ENCODE measurements at regions not wholly inside any gene's neighbourhood (a gene's known extent, or its start where the extent isn't known, plus 50 kb on each side); places are given as distances from the start of the nearest gene placed in this dataset.

- DNase-seq (ENCODE audit: low read depth in 2 of 3, low spot score in 2 of 3), result no peak
Measured at GRCh38 chr3:25137606-25138005, 290.5 kb upstream of the RARB start.

GRCh38 chr3:25139267-25139666 lies 288.8 kb upstream of the RARB start:
- no peak for DNase-seq (ENCODE audit: low read depth in 2 of 3, low spot score in 2 of 3)

- no peak for DNase-seq (ENCODE audit: low read depth in 2 of 3, low spot score in 2 of 3)
Measured at GRCh38 chr3:25142609-25143355, 285.3 kb upstream of the RARB start.

GRCh38 chr3:25143356-25144025 lies 284.6 kb upstream of the RARB start:
- DNase-seq (ENCODE audit: low read depth in 2 of 3, low spot score in 2 of 3), result no peak

- no peak for DNase-seq (ENCODE audit: low read depth in 2 of 3, low spot score in 2 of 3)
Measured at GRCh38 chr3:25144430-25144829, 283.6 kb upstream of the RARB start.

- no peak for DNase-seq (ENCODE audit: low read depth in 2 of 3, low spot score in 2 of 3)
Measured at GRCh38 chr3:25145176-25145575, 282.9 kb upstream of the RARB start.

GRCh38 chr3:25150199-25150598 lies 277.9 kb upstream of the RARB start:
- DNase-seq (ENCODE audit: low read depth in 2 of 3, low spot score in 2 of 3), result no peak

- no peak for DNase-seq (ENCODE audit: low read depth in 2 of 3, low spot score in 2 of 3)
Measured at GRCh38 chr3:25151281-25151902, 276.7 kb upstream of the RARB start.

- no peak for DNase-seq (ENCODE audit: low read depth in 2 of 3, low spot score in 2 of 3)
Measured at GRCh38 chr3:25151903-25152295, 276.2 kb upstream of the RARB start.

- DNase-seq (ENCODE audit: low read depth in 2 of 3, low spot score in 2 of 3), result no peak
Measured at GRCh38 chr3:25153136-25153535, 274.9 kb upstream of the RARB start.

GRCh38 chr3:25153561-25153960 lies 274.5 kb upstream of the RARB start:
- no peak for DNase-seq (ENCODE audit: low read depth in 2 of 3, low spot score in 2 of 3)

GRCh38 chr3:25155652-25156471 lies 272.2 kb upstream of the RARB start:
- no peak for DNase-seq (ENCODE audit: low read depth in 2 of 3, low spot score in 2 of 3)

- no peak for DNase-seq (ENCODE audit: low read depth in 2 of 3, low spot score in 2 of 3)
Measured at GRCh38 chr3:25156626-25157025, 271.4 kb upstream of the RARB start.

- no peak for DNase-seq (ENCODE audit: low read depth in 2 of 3, low spot score in 2 of 3)
Measured at GRCh38 chr3:25165306-25165705, 262.8 kb upstream of the RARB start.

GRCh38 chr3:25166016-25166415 lies 262.0 kb upstream of the RARB start:
- no peak for DNase-seq (ENCODE audit: low read depth in 2 of 3, low spot score in 2 of 3)

- DNase-seq (ENCODE audit: low read depth in 2 of 3, low spot score in 2 of 3), result no peak
Measured at GRCh38 chr3:25169151-25169550, 258.9 kb upstream of the RARB start.

GRCh38 chr3:25170021-25170420 lies 258.0 kb upstream of the RARB start:
- no peak for DNase-seq (ENCODE audit: low read depth in 2 of 3, low spot score in 2 of 3)

- DNase-seq (ENCODE audit: low read depth in 2 of 3, low spot score in 2 of 3), result no peak
Measured at GRCh38 chr3:25171118-25171807, 256.8 kb upstream of the RARB start.

- no peak for DNase-seq (ENCODE audit: low read depth in 2 of 3, low spot score in 2 of 3)
Measured at GRCh38 chr3:25171897-25172296, 256.2 kb upstream of the RARB start.

- no peak for DNase-seq (ENCODE audit: low read depth in 2 of 3, low spot score in 2 of 3)
Measured at GRCh38 chr3:25173606-25174005, 254.5 kb upstream of the RARB start.

GRCh38 chr3:25174251-25174650 lies 253.8 kb upstream of the RARB start:
- DNase-seq (ENCODE audit: low read depth in 2 of 3, low spot score in 2 of 3), result no peak
